RWPE1 (cell line): ENCODE measurements at regions not wholly inside any gene's neighbourhood (a gene's known extent, or its start where the extent isn't known, plus 50 kb on each side); places are given as distances from the start of the nearest gene placed in this dataset.

Experiments used
- CTCF ChIA-PET: fragments of 350-600 bp; sonication (Branson Sonifier 250); formaldehyde crosslinking; extraction: SDS; loops from one replicate; lab custom pipeline; 2021; lab: Yijun Ruan, JAX
- POLR2A ChIA-PET: fragments of 400-600 bp; formaldehyde crosslinking; extraction: SDS; loops from one replicate; lab custom pipeline; 2020; ENCODE audit warnings: antibody characterized with exemption; ENCODE audit not compliant: low non-redundant PET; lab: Yijun Ruan, JAX
- DNase-seq: peaks from one replicate; pipeline ENCODE4 v3.0.0; 2012; ENCODE audit warnings: low spot score
- H3K27ac ChIP-seq: fragments of 450-650 bp; 2 replicates; pipeline ENCODE4 v1.5.1; 2017
- CTCF ChIP-seq: fragments of 450-650 bp; conservative IDR thresholded peaks from 2 replicates; pipeline ENCODE4 v1.5.1; 2017; ENCODE audit warnings: low read depth, mild to moderate bottlenecking

GRCh38 chr14:25800841-25801240 is 750.9 kb upstream of the STXBP6 start:
- CTCF ChIA-PET: no interaction called here
- DNase-seq: no peak
- POLR2A ChIA-PET: no interaction called here
- no peak overlapping the region for H3K27ac ChIP-seq
- TF ChIP-seq CTCF: no peak

- no peak for TF ChIP-seq CTCF
- POLR2A ChIA-PET: no interaction called here
- CTCF ChIA-PET: no interaction called here
Measured at GRCh38 chr14:25788252-25788651, 738.3 kb upstream of the STXBP6 start.

GRCh38 chr14:25765909-25766308 is 716.0 kb upstream of the STXBP6 start:
- ChIA-PET POLR2A (no interaction called here), CTCF (no interaction called here)
- no peak for DNase-seq
- H3K27ac ChIP-seq: no peak overlapping the region
- TF ChIP-seq CTCF: no peak

More at GRCh38 chr14:25788252-25788651, 738.3 kb upstream of the STXBP6 start:
- H3K27ac ChIP-seq: no peak overlapping the region
- no peak for DNase-seq

- ChIA-PET POLR2A (no interaction called here), CTCF (interaction anchor here (0.6 kb wide), 2 partner anchors 66 to 443 kb away, joined by 3 to 4 read pairs; no protein-coding TSS in a partner anchor)
- H3K27ac ChIP-seq: no peak overlapping the region
- DNase-seq: no peak
- no peak for TF ChIP-seq CTCF
Measured at GRCh38 chr14:25759920-25760655, 710.1 kb upstream of the STXBP6 start.

- no peak overlapping the region for H3K27ac ChIP-seq
- DNase-seq: no peak
- POLR2A ChIA-PET: no interaction called here
- no peak for TF ChIP-seq CTCF
- CTCF ChIA-PET: no interaction called here
Measured at GRCh38 chr14:25759256-25759655, 709.3 kb upstream of the STXBP6 start.

GRCh38 chr14:25757364-25757763 is 707.4 kb upstream of the STXBP6 start:
- ChIA-PET POLR2A (no interaction called here), CTCF (no interaction called here)
- no peak for TF ChIP-seq CTCF
- no peak overlapping the region for H3K27ac ChIP-seq
- DNase-seq: no peak
